Gastrocnemius medialis (tissue), 4 donors: ENCODE measurements at regions not wholly inside any gene's neighbourhood (a gene's known extent, or its start where the extent isn't known, plus 50 kb on each side); places are given as distances from the start of the nearest gene placed in this dataset.

Source experiments
- CTCF ChIP-seq, 5 experiments: fragments of 450-650 bp in 3 of 5; fragments of 200-600 bp in 2 of 5; sonication (generic) in 2 of 5; IDR thresholded peaks in 4 of 5; conservative IDR thresholded peaks in 1 of 5; 1 replicate in 4 of 5; 2 replicates in 1 of 5; pipeline ENCODE4 v1.5.1; 2016 to 2019; ENCODE audit warnings: antibody characterized with exemption in 5 of 5, mild to moderate bottlenecking in 3 of 5, moderate library complexity in 3 of 5
- POLR2A ChIP-seq, 2 donors: fragments of 450-650 bp; IDR thresholded peaks; one replicate each; pipeline ENCODE4 v1.6.1; 2017; ENCODE audit warnings: antibody characterized with exemption in 2 of 2, mild to moderate bottlenecking in 2 of 2, moderate library complexity in 2 of 2

DNA sequence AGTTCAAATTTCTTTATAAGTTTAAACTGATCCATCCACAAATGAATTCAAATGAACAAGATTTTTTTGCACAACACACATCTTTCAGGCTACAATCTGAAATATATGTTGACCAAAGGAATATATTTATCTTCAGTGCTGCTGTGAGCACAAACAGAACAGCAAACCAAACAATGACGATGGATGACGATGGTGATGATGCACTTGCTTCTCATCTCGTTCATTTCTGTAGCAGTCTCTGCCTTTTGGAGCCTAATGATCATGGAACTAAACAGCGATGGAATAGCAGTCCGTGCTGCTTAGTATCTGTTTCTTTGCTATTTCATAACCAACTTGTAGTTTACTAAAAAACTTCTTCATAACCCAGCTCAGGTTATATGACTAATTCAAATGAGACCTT, 220.7 kb upstream of the BLID start:
- TF ChIP-seq CTCF (IDR thresholded peaks at IDR 0.05 in 4 of 5, conservative IDR thresholded peaks at IDR 0.05 in 1 of 5) (no peak), POLR2A (IDR thresholded peaks at IDR 0.05) (no peak)
